Astrocyte (in vitro differentiated cells and primary cell): ENCODE measurements at regions not wholly inside any gene's neighbourhood (a gene's known extent, or its start where the extent isn't known, plus 50 kb on each side); places are given as distances from the start of the nearest gene placed in this dataset.

Source experiments
- DNase-seq: peaks from one replicate; pipeline ENCODE4 v3.0.0-alpha.2; 2010; ENCODE audit warnings: low read depth
- FAIRE-seq: peaks from 2 replicates; lab custom pipeline; 2011; peaks lifted over from hg19 to GRCh38; lab: Jason Lieb, UNC
- H2AFZ ChIP-seq: 2 replicates; pipeline ENCODE4 v1.6.0; 2012; ENCODE audit warnings: low read depth, low read length, inconsistent platforms
- H3K27ac ChIP-seq: 2 replicates; pipeline ENCODE4 v1.5.1; 2011; ENCODE audit warnings: low read depth, low read length, inconsistent platforms
- H3K27me3 ChIP-seq: 2 replicates; pipeline ENCODE4 v1.6.0; 2011; ENCODE audit warnings: low read length, inconsistent platforms; ENCODE audit not compliant: insufficient read depth
- H3K36me3 ChIP-seq: 2 replicates; pipeline ENCODE4 v1.5.1; 2011; ENCODE audit warnings: low read length, inconsistent platforms; ENCODE audit not compliant: insufficient read depth
- H3K4me1 ChIP-seq: 2 replicates; pipeline ENCODE4 v1.5.1; 2011; ENCODE audit warnings: low read length, inconsistent platforms; ENCODE audit not compliant: insufficient read depth
- H3K4me2 ChIP-seq: 2 replicates; pipeline ENCODE4 v1.6.0; 2012; ENCODE audit warnings: low read length, inconsistent platforms
- H3K4me3 ChIP-seq: 2 replicates; pipeline ENCODE4 v1.5.1; 2011; ENCODE audit warnings: low read depth, mild to moderate bottlenecking, low read length, inconsistent platforms; ENCODE audit not compliant: insufficient read depth
- H3K79me2 ChIP-seq: 2 replicates; pipeline ENCODE4 v1.6.0; 2012; ENCODE audit warnings: mild to moderate bottlenecking, low read length, inconsistent platforms; ENCODE audit not compliant: insufficient read depth
- H3K9ac ChIP-seq: 2 replicates; pipeline ENCODE4 v1.6.0; 2012; ENCODE audit warnings: mild to moderate bottlenecking, low read length, inconsistent platforms
- H3K9me3 ChIP-seq: 2 replicates; pipeline ENCODE4 v1.5.1; 2012; ENCODE audit warnings: low read depth, mild to moderate bottlenecking, low read length, inconsistent platforms; ENCODE audit not compliant: insufficient read depth
- H4K20me1 ChIP-seq: 2 replicates; pipeline ENCODE4 v1.6.0; 2012; ENCODE audit warnings: low read length, inconsistent platforms; ENCODE audit not compliant: insufficient read depth
- H3K27ac Mint-ChIP-seq: one replicate; pipeline ENCODE4 v1.8.0; 2021; ENCODE audit warnings: mild to moderate bottlenecking, mixed read lengths; ENCODE audit not compliant: unreplicated experiment
- H3K27me3 Mint-ChIP-seq: one replicate; pipeline ENCODE4 v1.8.0; 2021; ENCODE audit warnings: low read depth, mixed read lengths; ENCODE audit not compliant: unreplicated experiment
- H3K36me3 Mint-ChIP-seq: one replicate; pipeline ENCODE4 v1.8.0; 2021; ENCODE audit warnings: low read depth, mixed read lengths; ENCODE audit not compliant: unreplicated experiment
- H3K4me1 Mint-ChIP-seq: one replicate; pipeline ENCODE4 v1.8.0; 2021; ENCODE audit warnings: low read depth, mixed read lengths; ENCODE audit not compliant: unreplicated experiment
- H3K4me3 Mint-ChIP-seq: one replicate; pipeline ENCODE4 v1.8.0; 2021; ENCODE audit warnings: mild to moderate bottlenecking, moderate library complexity, mixed read lengths; ENCODE audit not compliant: unreplicated experiment
- H3K9me3 Mint-ChIP-seq: one replicate; pipeline ENCODE4 v1.8.0; 2021; ENCODE audit warnings: mild to moderate bottlenecking, mixed read lengths; ENCODE audit not compliant: unreplicated experiment
- CTCF ChIP-seq: IDR thresholded peaks from 2 replicates; pipeline ENCODE4 v1.5.1; 2011; ENCODE audit warnings: low read depth, mild to moderate bottlenecking, inconsistent platforms, low read length, moderate library complexity; ENCODE audit not compliant: insufficient read depth
- EZH2 ChIP-seq: IDR thresholded peaks from 2 replicates; pipeline ENCODE4 v1.6.1; 2012; ENCODE audit warnings: mild to moderate bottlenecking, low read length, inconsistent platforms; ENCODE audit not compliant: insufficient read depth

GRCh38 chr11:92314499-92314898 lies 89.9 kb downstream of the FAT3 start:
- H3K4me1 ChIP-seq, result no peaks in the 10 kb centered on the region
- no peaks in the 10 kb centered on the region for H3K9me3 ChIP-seq
- no peak overlapping the region for H3K4me2 ChIP-seq
- no peak overlapping the region for H3K27ac ChIP-seq
- Mint-ChIP-seq H3K27me3 (no peaks in the 10 kb centered on the region), H3K9me3 (no peaks in the 10 kb centered on the region), H3K36me3 (no peaks in the 10 kb centered on the region), H3K4me3 (no peak overlapping the region), H3K27ac (peak overlapping the region; percentile 5), H3K4me1 (peaks cover 32% of the 10 kb centered on the region)
- H3K27me3 ChIP-seq, result no peaks in the 10 kb centered on the region
- no peak overlapping the region for H2AFZ ChIP-seq
- H3K79me2 ChIP-seq, result no peaks in the 10 kb centered on the region
- H3K4me3 ChIP-seq, result no peak overlapping the region
- DNase-seq (no peak), FAIRE-seq (no peak)
- H3K36me3 ChIP-seq, result no peaks in the 10 kb centered on the region
- no peak overlapping the region for H3K9ac ChIP-seq
- TF ChIP-seq CTCF, result no peak
- no peak for TF ChIP-seq EZH2
- no peaks in the 10 kb centered on the region for H4K20me1 ChIP-seq

GRCh38 chr11:92316106-92316809 lies 91.6 kb downstream of the FAT3 start:
- Mint-ChIP-seq H3K36me3 (no peaks in the 10 kb centered on the region), H3K9me3 (no peaks in the 10 kb centered on the region), H3K4me3 (no peak overlapping the region), H3K4me1 (peaks cover 26% of the 10 kb centered on the region), H3K27me3 (no peaks in the 10 kb centered on the region), H3K27ac (no peak overlapping the region)
- FAIRE-seq (no peak), DNase-seq (no peak)
- Histone ChIP-seq H3K36me3 (no peaks in the 10 kb centered on the region), H3K4me3 (no peak overlapping the region), H3K79me2 (no peaks in the 10 kb centered on the region), H4K20me1 (no peaks in the 10 kb centered on the region), H3K4me2 (no peak overlapping the region), H3K27me3 (no peaks in the 10 kb centered on the region), H3K9ac (no peak overlapping the region), H3K4me1 (no peaks in the 10 kb centered on the region), H3K9me3 (no peaks in the 10 kb centered on the region), H2AFZ (no peak overlapping the region), H3K27ac (no peak overlapping the region)
- no peak for TF ChIP-seq EZH2
- TF ChIP-seq CTCF, result no peak

- Histone ChIP-seq H3K79me2 (no peaks in the 10 kb centered on the region), H3K27me3 (no peaks in the 10 kb centered on the region), H3K4me3 (no peak overlapping the region), H3K36me3 (no peaks in the 10 kb centered on the region), H3K4me2 (no peak overlapping the region), H3K27ac (no peak overlapping the region), H2AFZ (no peak overlapping the region), H3K4me1 (peaks cover 8% of the 10 kb centered on the region), H4K20me1 (no peaks in the 10 kb centered on the region), H3K9ac (no peak overlapping the region), H3K9me3 (no peaks in the 10 kb centered on the region)
- Mint-ChIP-seq H3K4me1 (peaks cover 28% of the 10 kb centered on the region), H3K9me3 (no peaks in the 10 kb centered on the region), H3K4me3 (no peak overlapping the region), H3K27me3 (no peaks in the 10 kb centered on the region), H3K27ac (no peak overlapping the region), H3K36me3 (no peaks in the 10 kb centered on the region)
- DNase-seq (no peak), FAIRE-seq (no peak)
- TF ChIP-seq CTCF (no peak), EZH2 (no peak)
These were observed 92.6 kb downstream of the FAT3 start for GRCh38 chr11:92317222-92317621.
